Tibial artery (tissue), 4 donors: ENCODE measurements at regions not wholly inside any gene's neighbourhood (a gene's known extent, or its start where the extent isn't known, plus 50 kb on each side); places are given as distances from the start of the nearest gene placed in this dataset.

Source experiments
- DNase-seq, 2 donors: peaks; one replicate each; pipeline ENCODE4 v3.0.0-alpha.2; 2019
- H3K27ac ChIP-seq, 2 donors: fragments of 200-600 bp; sonication (generic) in 1 of 2; 1 replicate in 1 of 2; 2 replicates in 1 of 2; pipeline ENCODE4 v1.5.1; 2018 to 2019; ENCODE audit warnings: mild to moderate bottlenecking in 1 of 2
- H3K27me3 ChIP-seq, 2 donors: fragments of 200-600 bp; sonication (generic) in 1 of 2; one replicate each; pipeline versions ENCODE4 v1.5.1 to v1.6.0; 2016 to 2019
- H3K36me3 ChIP-seq, 3 donors: fragments of 200-600 bp; sonication (generic) in 2 of 3; one replicate each; pipeline ENCODE4 v1.5.1; 2016 to 2019; ENCODE audit warnings: mild to moderate bottlenecking in 2 of 3
- H3K4me1 ChIP-seq, 4 donors: fragments of 200-600 bp; sonication (generic) in 2 of 4; 1 replicate in 3 of 4; 2 replicates in 1 of 4; pipeline ENCODE4 v1.5.1; 2016 to 2019
- H3K4me3 ChIP-seq, 2 donors: fragments of 200-600 bp; sonication (generic) in 1 of 2; 1 replicate in 1 of 2; 2 replicates in 1 of 2; pipeline ENCODE4 v1.5.1; 2018 to 2019; ENCODE audit warnings: mild to moderate bottlenecking in 2 of 2
- H3K9me3 ChIP-seq, 3 donors: fragments of 200-600 bp; sonication (generic) in 1 of 3; one replicate each; pipeline ENCODE4 v1.5.1; 2016 to 2019
- CTCF ChIP-seq, 2 experiments: fragments of 200-600 bp in 1 of 2; fragments of 450-650 bp in 1 of 2; IDR thresholded peaks; one replicate each; pipeline ENCODE4 v1.5.1; 2017 to 2019; ENCODE audit warnings: antibody characterized with exemption in 2 of 2, mild to moderate bottlenecking in 1 of 2, moderate library complexity in 1 of 2
- intact Hi-C: fragments of 100-400 bp; cut with DNase I; formaldehyde crosslinking; loops from one replicate; pipeline ENCODE4 v1.15.0; 2023; ENCODE audit warnings: low total_unique reads

GRCh38 chr6:44621846-44622245 lies 234.3 kb downstream of the CDC5L start:
- no peaks in the 10 kb centered on the region for H3K4me1 ChIP-seq
- no peak overlapping the region for H3K27ac ChIP-seq
- H3K4me3 ChIP-seq: no peak overlapping the region
- H3K9me3 ChIP-seq: no peaks in the 10 kb centered on the region
- intact Hi-C loops: no loop called here
- H3K36me3 ChIP-seq: no peaks in the 10 kb centered on the region
- DNase-seq: no peak
- no peaks in the 10 kb centered on the region for H3K27me3 ChIP-seq
- TF ChIP-seq CTCF (IDR thresholded peaks at IDR 0.05): no peak

- intact Hi-C loops: no loop called here
- no peak overlapping the region for H3K4me3 ChIP-seq
- H3K4me1 ChIP-seq: no peaks in the 10 kb centered on the region
- no peaks in the 10 kb centered on the region for H3K36me3 ChIP-seq
- no peaks in the 10 kb centered on the region for H3K9me3 ChIP-seq
- H3K27me3 ChIP-seq: no peaks in the 10 kb centered on the region
- TF ChIP-seq CTCF (IDR thresholded peaks at IDR 0.05): no peak
- DNase-seq: no peak
- H3K27ac ChIP-seq: no peak overlapping the region
Measured at GRCh38 chr6:44622555-44622954, 235.0 kb downstream of the CDC5L start.

- no peak for TF ChIP-seq CTCF (IDR thresholded peaks at IDR 0.05)
Measured at GRCh38 chr6:44622956-44623355, 235.4 kb downstream of the CDC5L start.

GRCh38 chr6:44624226-44624625 lies 236.7 kb downstream of the CDC5L start:
- no peak for TF ChIP-seq CTCF (IDR thresholded peaks at IDR 0.05)
- no peak for DNase-seq
- peaks cover 0 to 12% of the 10 kb centered on the region in 2 donors for H3K27me3 ChIP-seq
- H3K4me3 ChIP-seq: no peak overlapping the region
- no peaks in the 10 kb centered on the region for H3K36me3 ChIP-seq
- no peaks in the 10 kb centered on the region for H3K9me3 ChIP-seq
- intact Hi-C loops: no loop called here
- no peak overlapping the region for H3K27ac ChIP-seq
- no peaks in the 10 kb centered on the region for H3K4me1 ChIP-seq

More at GRCh38 chr6:44622956-44623355, 235.4 kb downstream of the CDC5L start:
- intact Hi-C loops: no loop called here
- H3K27ac ChIP-seq: no peak overlapping the region
- H3K4me3 ChIP-seq: no peak overlapping the region
- no peaks in the 10 kb centered on the region for H3K9me3 ChIP-seq
- no peaks in the 10 kb centered on the region for H3K27me3 ChIP-seq
- H3K4me1 ChIP-seq: no peaks in the 10 kb centered on the region
- H3K36me3 ChIP-seq: no peaks in the 10 kb centered on the region
- no peak for DNase-seq

- no peak for TF ChIP-seq CTCF (IDR thresholded peaks at IDR 0.05)
- peaks cover 0 to 19% of the 10 kb centered on the region in 2 donors for H3K27me3 ChIP-seq
- H3K27ac ChIP-seq: no peak overlapping the region
- H3K36me3 ChIP-seq: no peaks in the 10 kb centered on the region
- intact Hi-C loops: no loop called here
- no peak overlapping the region for H3K4me3 ChIP-seq
- H3K4me1 ChIP-seq: no peaks in the 10 kb centered on the region
- no peak for DNase-seq
- no peaks in the 10 kb centered on the region for H3K9me3 ChIP-seq
Measured at GRCh38 chr6:44624936-44625573, 237.5 kb downstream of the CDC5L start.

GRCh38 chr6:44625996-44626395 lies 238.5 kb downstream of the CDC5L start:
- H3K9me3 ChIP-seq: no peaks in the 10 kb centered on the region

More at GRCh38 chr6:44625996-44626395, 238.5 kb downstream of the CDC5L start:
- Histone ChIP-seq H3K27ac (no peak overlapping the region), H3K4me3 (no peak overlapping the region), H3K4me1 (no peaks in the 10 kb centered on the region), H3K27me3 (peaks cover 0 to 26% of the 10 kb centered on the region in 2 donors), H3K36me3 (no peaks in the 10 kb centered on the region)
- DNase-seq: no peak
- intact Hi-C loops: no loop called here
- no peak for TF ChIP-seq CTCF (IDR thresholded peaks at IDR 0.05)
